Activated T-helper 1 cell treated with anti-CD3 and anti-CD28 coated beads, Interleukin-2, amount 50 U/mL, for 16 hours (primary cell): ENCODE measurements at regions not wholly inside any gene's neighbourhood (a gene's known extent, or its start where the extent isn't known, plus 50 kb on each side); places are given as distances from the start of the nearest gene placed in this dataset.
"Not testable (repeated sequence)": the region's sequence is repeated elsewhere in the genome, so short reads cannot be mapped to it uniquely, and the experiment has no call there.

Experiments
- DNase-seq, 2 donors: peaks; one replicate each; pipeline ENCODE4 v3.0.0-alpha.2; 2020; ENCODE audit warnings: low read depth in 1 of 2, low spot score in 1 of 2

- DNase-seq = no peak
Measured at GRCh38 chr4:77360451-77360850, 203.4 kb downstream of the CCNG2 start.

- DNase-seq = not testable (repeated sequence)
Measured at GRCh38 chr4:77366876-77367275, 209.9 kb downstream of the CCNG2 start.

DNA sequence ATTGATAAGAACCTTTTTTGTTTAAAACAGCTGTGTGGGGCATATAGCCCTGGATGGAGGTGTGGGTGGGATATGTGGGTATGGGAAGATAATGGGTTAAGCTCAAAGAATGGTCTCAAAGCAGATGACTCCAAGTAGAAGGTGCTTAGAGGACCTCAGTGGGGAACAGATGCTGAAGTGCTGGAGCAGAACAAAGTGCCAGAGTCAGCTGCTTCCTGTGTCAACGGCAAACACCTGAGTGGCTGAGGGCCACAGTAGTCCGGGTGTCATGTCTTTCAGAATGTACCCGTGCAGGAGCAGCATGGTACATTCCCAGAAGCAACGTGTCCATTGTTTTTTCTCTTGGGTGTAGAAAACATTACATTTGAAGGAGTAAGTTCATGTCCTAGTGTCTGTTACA is 210.6 kb downstream of the CCNG2 start:
- no peak for DNase-seq

DNA sequence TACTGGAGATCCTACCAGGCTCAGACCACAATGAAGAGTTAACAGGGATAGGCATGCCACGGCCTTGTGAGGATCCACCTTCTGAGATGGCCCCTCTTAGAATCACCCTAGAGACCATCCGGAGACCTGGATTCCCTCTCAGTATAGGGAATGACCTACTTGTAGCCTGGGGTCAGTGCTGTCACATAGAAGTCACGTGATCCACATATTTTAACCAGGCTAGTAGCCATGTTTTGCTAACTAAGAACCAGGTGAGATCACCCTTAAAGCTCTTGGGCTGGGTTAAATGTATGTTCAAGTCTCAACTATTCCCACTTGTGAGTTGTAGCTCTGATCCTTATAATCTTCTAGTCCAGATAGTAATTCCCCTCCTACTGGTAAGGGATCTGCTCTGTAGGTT is 215.4 kb downstream of the CCNG2 start:
- DNase-seq = no peak

DNA sequence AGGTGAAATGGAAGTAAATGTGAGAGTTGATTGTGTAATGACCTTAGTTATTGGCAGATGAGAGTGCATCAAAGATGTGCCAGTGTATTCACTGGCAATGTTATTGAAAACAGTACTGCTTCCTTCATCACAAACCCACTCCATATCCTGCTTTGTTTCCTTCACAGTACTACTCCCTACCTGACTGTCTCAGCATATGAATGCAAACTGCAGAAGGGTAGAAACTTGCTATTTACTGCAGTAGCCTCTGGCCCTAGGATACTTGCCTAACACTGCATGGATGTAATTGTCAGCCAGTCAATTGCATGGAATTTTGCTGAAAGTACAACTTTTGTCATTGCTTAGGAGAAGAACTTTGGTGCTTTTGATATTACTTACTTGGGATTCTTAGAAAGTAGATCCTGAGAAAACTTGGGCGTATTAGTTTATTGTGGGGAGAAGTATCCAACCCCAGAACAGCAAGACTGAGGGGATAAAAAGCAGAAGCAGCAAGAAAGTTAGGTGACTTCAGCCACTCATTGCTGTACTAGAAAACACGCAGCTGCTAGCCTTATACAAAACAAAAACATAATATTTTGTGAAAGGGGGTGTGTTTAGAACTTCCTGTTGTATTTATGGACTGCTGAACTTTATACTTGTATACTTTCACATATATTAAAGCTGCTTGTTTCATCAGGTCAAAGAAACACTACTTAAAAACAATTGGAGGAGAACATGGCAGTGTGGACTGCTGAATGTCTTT is 219.0 kb downstream of the CCNG2 start:
- DNase-seq = no peak

- DNase-seq = no peak
Measured at GRCh38 chr4:77376788-77377460, 219.9 kb downstream of the CCNG2 start.

- no peak for DNase-seq
Measured at GRCh38 chr4:77384094-77384493, 221.5 kb upstream of the CXCL13 start.

- peak; percentile 9 to 14 for DNase-seq
Measured at GRCh38 chr4:77385124-77385969, 220.3 kb upstream of the CXCL13 start.

- DNase-seq = no peak
Measured at GRCh38 chr4:77393996-77394395, 211.6 kb upstream of the CXCL13 start.

DNA sequence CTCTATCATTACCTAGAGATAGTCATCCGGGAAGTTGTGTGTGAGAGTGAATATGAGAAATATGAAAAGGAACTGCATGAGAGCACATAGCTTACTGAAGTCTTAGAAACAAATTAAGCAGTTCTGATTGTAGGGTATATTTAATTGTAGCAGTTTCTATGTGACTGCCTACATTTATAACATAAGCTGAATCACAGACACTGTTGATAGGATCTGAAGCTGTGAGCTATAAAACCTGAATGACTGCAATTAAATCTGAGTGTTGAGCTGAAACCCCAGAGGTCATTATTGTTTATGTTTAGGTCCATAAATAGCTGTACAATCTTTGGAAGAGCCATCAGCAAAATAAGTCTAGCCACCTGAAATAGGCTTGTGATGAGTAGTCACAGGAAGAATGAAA is 210.1 kb upstream of the CXCL13 start:
- no peak for DNase-seq

- no peak for DNase-seq
Measured at GRCh38 chr4:77398256-77398655, 207.4 kb upstream of the CXCL13 start.

DNA sequence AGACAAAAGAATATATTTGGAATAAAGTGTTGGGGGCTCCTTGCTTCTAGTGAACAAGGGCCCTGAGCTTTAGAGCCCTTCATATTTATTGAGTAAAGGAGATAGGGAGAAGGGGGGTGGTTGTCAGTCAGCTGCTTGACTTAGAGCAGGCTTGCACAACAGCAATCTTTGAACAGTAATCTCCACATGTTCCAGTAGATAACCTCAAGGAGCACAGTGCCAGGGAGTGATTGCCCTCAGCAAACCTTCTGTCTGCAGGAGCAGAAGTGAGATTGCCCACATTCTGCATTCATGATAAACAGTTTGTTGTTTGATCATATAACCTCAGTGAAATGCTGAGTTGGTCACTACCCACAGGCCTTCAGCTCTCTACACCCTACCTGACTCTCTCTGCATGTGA is 205.8 kb upstream of the CXCL13 start:
- DNase-seq = no peak

GRCh38 chr4:77413766-77414165 is 191.9 kb upstream of the CXCL13 start:
- DNase-seq = no peak

- DNase-seq = no peak
Measured at GRCh38 chr4:77415689-77416088, 189.9 kb upstream of the CXCL13 start.

DNA sequence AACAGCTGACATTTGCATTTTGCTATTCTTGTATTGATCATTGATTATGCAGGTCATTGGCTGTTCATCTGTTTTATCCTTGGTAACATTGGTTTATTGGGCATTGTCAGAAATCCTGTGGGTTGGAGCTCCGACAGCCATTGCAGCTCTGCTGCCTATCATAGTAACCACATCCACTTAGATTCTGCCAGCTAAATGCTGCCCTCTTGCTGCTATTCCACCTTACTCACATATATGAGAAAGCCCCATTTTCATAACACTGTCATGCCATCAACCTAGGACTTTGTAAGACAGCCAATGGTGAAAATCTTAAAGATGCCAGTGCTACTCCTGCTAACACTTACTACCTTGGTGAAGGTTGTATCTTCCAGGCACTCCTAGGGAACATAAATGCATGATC is 187.3 kb upstream of the CXCL13 start:
- no peak for DNase-seq

- no peak for DNase-seq
Measured at GRCh38 chr4:77430847-77431246, 174.8 kb upstream of the CXCL13 start.

GRCh38 chr4:77431546-77431945 is 174.1 kb upstream of the CXCL13 start:
- DNase-seq = no peak

DNA sequence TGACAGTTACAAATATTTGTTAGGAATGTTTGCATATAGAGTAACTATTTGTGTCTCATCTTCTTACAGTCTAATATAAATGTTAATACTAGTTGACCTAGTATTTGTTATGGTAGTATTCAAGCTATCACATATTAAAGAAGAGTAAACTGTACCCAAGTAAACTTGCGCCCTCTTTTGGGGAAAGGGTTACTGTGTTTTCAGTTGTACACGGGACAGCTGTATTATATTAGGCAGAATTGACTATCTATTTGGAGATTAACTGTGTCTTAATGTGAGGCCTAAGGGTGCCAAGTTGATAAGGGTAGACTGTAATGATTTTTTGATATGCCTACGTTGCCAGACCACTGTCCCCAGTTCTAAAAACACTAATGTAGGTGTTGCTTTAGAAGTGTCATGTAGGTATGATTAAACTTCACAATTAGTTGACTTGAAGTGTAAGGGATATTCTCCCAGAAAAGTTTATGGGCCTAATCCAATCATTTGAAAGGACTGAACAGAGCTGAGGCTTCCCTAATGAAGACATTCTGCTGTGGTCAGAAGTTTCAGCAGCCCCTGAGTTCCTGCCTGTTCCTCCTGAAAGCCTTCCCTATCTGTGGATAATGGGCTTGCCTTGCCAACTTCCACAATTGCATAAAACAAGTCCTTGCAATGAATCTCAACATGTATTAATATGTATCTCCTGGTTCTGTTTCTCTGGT is 172.8 kb upstream of the CXCL13 start:
- DNase-seq = no peak

DNA sequence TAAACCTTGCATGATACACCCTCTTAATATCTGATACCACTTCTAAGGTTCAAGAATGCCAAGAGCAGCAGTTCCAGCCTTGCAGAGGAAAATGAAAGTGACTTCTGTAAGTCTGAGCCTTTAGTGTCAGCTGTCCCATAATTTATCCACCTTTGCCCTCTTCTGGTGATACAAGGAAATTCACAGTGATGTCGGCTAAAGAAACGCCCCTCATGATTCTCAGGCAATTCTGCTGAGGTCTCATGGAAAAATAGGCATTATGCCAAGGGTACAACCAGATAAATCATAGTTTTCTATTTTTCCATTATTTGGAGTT is 172.2 kb upstream of the CXCL13 start:
- DNase-seq = no peak

DNA sequence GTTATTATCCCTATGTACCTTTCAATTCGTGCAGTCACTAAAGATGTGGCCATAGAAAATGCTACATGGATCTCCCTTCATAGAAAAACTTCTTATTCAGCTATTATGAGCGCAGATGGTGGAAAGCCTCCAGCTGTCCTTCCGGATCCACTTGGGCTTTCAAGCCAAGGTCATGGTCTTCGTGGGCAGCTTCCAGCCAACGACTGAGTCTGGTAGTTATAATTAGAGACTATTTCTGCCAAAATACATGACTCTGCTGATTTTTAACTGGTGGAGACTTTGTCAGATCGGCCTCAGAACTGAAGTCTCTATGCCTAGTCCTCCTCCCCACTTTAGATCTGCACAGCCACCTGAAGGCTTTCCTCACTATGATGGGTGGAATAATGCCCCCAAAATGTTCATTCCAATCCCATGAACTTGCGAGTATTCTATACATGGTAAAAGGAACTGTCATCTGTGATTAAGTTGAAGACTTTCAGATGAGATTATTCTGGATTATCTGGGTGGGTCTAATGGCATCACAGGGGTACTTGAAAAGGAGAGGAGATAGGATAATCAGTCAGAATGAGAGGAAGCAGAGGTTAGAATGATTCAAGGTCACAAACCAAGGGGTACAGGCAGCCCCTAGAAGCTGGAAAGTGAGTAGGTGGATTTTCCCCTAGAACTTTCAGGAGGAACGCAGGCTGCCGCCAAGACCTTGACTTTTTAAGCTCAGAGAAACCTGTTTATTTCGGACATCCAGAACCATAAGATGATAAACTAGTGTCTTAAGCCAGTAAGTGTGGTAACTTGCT is 171.1 kb upstream of the CXCL13 start:
- no peak for DNase-seq

DNA sequence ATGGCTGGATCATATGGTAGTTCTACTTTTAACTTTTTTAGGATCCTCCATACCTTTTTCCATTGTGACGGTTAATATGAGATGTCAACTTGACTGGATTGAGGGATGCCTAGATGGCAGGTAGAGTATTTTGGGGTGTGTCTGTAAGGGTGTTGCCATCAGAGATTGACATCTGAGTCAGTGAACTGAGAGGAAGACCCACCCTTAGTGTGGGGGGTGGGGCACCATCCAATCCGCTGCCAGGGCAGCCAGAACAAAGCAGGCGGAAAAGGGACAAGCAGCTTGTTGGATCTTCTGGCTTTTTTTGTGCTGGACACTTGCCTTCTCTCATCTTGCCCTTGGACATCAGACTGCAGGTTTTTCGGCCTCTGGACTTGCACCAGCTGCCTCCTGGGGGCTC is 168.5 kb upstream of the CXCL13 start:
- DNase-seq = no peak
